Kidney (tissue), 13 donors: ENCODE measurements at regions not wholly inside any gene's neighbourhood (a gene's known extent, or its start where the extent isn't known, plus 50 kb on each side); places are given as distances from the start of the nearest gene placed in this dataset.

Source experiments
- DNase-seq, 5 donors: peaks; one replicate each; pipeline ENCODE4 v3.0.0-alpha.2; 2013 to 2020
- FAIRE-seq: peaks from 2 replicates; lab custom pipeline; 2012; peaks lifted over from hg19 to GRCh38; lab: Jason Lieb, UNC
- H3K27ac ChIP-seq, 2 donors: one replicate each; pipeline ENCODE4 v1.7.0; 2013; ENCODE audit warnings: low read depth in 2 of 2, low read length in 2 of 2, inconsistent platforms in 1 of 2
- H3K27me3 ChIP-seq: one replicate; pipeline ENCODE4 v1.7.1; 2013; ENCODE audit warnings: low read length, inconsistent platforms; ENCODE audit not compliant: control insufficient read depth, insufficient read depth
- H3K36me3 ChIP-seq, 3 donors: one replicate each; pipeline versions ENCODE4 v1.7.0 to v1.7.1; 2013; ENCODE audit warnings: low read length in 3 of 3, control low read depth in 1 of 3, inconsistent platforms in 1 of 3; ENCODE audit not compliant: insufficient read depth in 3 of 3, control insufficient read depth in 2 of 3
- H3K4me1 ChIP-seq, 3 donors: one replicate each; pipeline versions ENCODE4 v1.7.0 to v1.7.1; 2013; ENCODE audit warnings: low read length in 3 of 3, inconsistent platforms in 1 of 3, low read depth in 1 of 3; ENCODE audit not compliant: control insufficient read depth in 2 of 3, insufficient read depth in 2 of 3
- H3K4me3 ChIP-seq, 3 donors: one replicate each; pipeline versions ENCODE4 v1.7.0 to v1.8.1; 2013; ENCODE audit warnings: low read length in 3 of 3, control low read depth in 1 of 3, inconsistent platforms in 1 of 3
- H3K9ac ChIP-seq, 3 donors: one replicate each; pipeline versions ENCODE4 v1.7.0 to v1.7.1; 2013; ENCODE audit warnings: low read length in 3 of 3, control low read depth in 1 of 3, inconsistent platforms in 1 of 3
- H3K9me3 ChIP-seq, 3 donors: one replicate each; pipeline versions ENCODE4 v1.7.0 to v1.7.1; 2013; ENCODE audit warnings: low read length in 3 of 3, control low read depth in 1 of 3, inconsistent platforms in 1 of 3; ENCODE audit not compliant: control insufficient read depth in 2 of 3, insufficient read depth in 1 of 3
- intact Hi-C: fragments of 100-400 bp; cut with DNase I; formaldehyde crosslinking; loops from one replicate; pipeline ENCODE4 v1.11.1; 2022
- TF ChIP-seq, protein P1 (sequence below): IDR thresholded peaks from 3 replicates; pipeline ENCODE4 v1.5.1; 2012; ENCODE audit warnings: mild to moderate bottlenecking, moderate library complexity, borderline replicate concordance; ENCODE audit not compliant: insufficient read depth; ENCODE audit errors: extremely low read depth
- donor health status: control.
- donor health status: control.
- donor health status: control.
- donor health status: control.
- donor health status: control.
- donor health status: DM: yes; HTN: yes; CAD: no.
- donor health status: Normal renal cell carcinoma (clear cell type).

DNA sequence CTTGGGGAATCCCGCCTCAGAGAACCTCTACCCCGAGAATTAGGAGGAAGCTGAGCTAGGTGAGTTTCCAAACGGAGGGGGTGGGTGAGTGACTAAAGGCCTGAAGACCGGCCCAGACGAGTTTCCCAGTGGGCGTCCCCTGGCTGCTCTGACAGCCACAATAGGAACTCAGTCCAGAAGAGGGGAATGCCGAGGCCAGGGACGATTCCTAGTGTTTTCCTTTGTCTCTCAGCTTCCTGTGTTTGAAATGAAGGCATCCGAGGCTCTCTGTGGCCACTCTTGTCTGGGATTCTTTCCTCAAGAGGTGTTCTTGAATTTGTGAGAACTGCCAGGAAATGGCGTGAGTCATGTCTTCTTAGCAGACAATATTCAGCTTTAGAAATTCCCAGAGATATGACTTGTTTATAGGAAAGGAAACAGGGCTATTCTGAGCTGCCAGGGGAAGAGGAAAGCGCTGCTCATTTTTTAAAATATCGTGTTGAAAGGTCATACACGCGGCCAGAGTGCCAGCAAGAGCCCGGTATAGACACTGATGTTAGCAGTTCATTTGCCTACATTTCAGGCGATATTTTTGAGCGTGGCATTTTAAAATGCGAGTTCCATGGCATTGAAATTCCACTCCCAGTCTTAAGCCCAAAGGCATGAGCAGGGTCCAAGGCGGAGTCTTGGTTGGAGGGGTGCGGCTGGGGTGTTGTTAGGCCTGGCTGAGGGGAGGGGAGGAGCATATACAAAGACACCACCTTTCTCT, 169.1 kb upstream of the KLF7 start:
- H3K36me3 ChIP-seq, result no peaks in the 10 kb centered on the region
- DNase-seq (peak in 3 of 5 donors; percentile 17 to 88 (median 63)), FAIRE-seq (no peak)
- H3K27me3 ChIP-seq, result no peaks in the 10 kb centered on the region
- peak overlapping the region in 1 of 3 donors; percentile 18 for H3K9ac ChIP-seq
- H3K9me3 ChIP-seq, result no peaks in the 10 kb centered on the region
- intact Hi-C loops, result no loop called here
- peak overlapping the region in 2 of 3 donors; percentile 3 to 36 for H3K4me3 ChIP-seq
- TF ChIP-seq, protein P1, sequence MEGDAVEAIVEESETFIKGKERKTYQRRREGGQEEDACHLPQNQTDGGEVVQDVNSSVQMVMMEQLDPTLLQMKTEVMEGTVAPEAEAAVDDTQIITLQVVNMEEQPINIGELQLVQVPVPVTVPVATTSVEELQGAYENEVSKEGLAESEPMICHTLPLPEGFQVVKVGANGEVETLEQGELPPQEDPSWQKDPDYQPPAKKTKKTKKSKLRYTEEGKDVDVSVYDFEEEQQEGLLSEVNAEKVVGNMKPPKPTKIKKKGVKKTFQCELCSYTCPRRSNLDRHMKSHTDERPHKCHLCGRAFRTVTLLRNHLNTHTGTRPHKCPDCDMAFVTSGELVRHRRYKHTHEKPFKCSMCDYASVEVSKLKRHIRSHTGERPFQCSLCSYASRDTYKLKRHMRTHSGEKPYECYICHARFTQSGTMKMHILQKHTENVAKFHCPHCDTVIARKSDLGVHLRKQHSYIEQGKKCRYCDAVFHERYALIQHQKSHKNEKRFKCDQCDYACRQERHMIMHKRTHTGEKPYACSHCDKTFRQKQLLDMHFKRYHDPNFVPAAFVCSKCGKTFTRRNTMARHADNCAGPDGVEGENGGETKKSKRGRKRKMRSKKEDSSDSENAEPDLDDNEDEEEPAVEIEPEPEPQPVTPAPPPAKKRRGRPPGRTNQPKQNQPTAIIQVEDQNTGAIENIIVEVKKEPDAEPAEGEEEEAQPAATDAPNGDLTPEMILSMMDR, result no peak
- H3K27ac ChIP-seq, result peak overlapping the region; percentile 77 to 81
- peaks cover 0 to 2% (median 0%) of the 10 kb centered on the region in 3 donors for H3K4me1 ChIP-seq

DNA sequence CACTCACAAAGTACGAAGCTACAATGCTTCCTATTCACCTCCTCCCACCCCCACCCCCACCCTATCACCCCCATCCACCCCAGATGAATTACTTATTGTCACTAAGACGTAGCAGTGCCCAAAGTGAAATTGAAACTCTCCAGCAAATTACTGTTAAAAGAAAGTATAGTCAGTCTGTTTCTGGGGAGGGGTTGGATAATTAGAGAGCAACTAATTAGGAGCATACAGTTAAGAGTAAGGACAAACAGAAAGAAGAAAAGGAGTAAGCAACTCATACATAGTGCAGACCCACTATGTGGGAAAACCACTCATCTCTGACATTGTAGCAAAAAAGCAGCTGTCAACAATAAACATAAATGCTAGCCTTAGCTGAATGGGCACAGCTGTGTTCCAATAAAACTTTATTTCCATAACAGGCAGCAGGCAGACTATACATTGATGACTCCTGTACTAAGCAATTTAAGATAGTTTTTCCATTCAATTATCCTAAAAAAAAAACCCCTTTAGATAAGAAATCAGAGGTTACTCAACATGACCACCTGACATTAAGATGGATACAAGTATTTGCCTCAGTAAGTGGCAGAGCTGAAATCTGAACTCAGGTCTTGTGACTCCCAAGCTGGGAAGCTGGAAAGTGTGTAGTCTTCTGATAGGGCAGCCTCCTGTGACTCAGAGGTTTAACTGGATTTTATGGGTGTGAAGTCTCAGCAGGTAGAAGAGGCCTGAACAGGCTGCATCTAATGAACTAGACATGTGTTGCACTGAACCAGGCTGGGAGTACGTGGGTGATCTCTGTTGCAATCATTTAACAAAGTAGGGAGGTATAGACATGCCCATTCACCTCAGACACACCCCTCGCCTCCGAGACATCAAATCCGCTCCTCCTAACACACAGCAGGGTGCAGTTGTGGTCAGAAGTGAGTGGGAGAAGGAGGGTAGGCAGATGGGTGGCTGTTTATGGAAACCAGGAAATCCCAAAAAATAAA, 171.8 kb upstream of the KLF7 start:
- TF ChIP-seq, protein P1, result no peak
- Histone ChIP-seq H3K4me3 (no peak overlapping the region), H3K4me1 (peaks cover 0 to 2% (median 0%) of the 10 kb centered on the region in 3 donors), H3K27ac (peak overlapping the region; percentile 0 to 39), H3K27me3 (no peaks in the 10 kb centered on the region), H3K9me3 (no peaks in the 10 kb centered on the region), H3K9ac (no peak overlapping the region), H3K36me3 (no peaks in the 10 kb centered on the region)
- FAIRE-seq, result no peak
- no peak for DNase-seq
- intact Hi-C loops, result no loop called here

DNA sequence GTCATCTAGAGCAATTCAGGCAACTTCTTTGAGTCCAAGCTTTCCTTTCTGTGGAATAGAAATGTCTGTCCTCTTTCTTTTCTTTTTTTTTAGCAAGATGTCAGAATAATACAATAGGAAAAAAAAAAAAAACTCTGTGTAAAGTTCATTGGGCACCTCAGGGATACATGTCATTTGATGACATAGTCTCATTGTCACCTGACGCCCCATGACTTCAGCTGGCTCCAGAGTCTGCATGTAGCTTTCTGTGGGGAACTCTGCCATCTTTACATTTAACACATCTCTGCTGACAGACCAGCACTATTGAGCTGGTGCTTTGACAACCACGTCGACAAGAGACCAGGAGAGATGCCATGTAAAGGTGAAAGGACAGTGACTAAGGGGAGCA, 172.5 kb upstream of the KLF7 start:
- Histone ChIP-seq H3K9me3 (no peaks in the 10 kb centered on the region), H3K36me3 (no peaks in the 10 kb centered on the region), H3K4me3 (no peak overlapping the region), H3K27me3 (no peaks in the 10 kb centered on the region), H3K9ac (no peak overlapping the region), H3K4me1 (peaks cover 0 to 2% (median 0%) of the 10 kb centered on the region in 3 donors), H3K27ac (peak overlapping the region; percentile 0 to 34)
- intact Hi-C loops, result no loop called here
- TF ChIP-seq, protein P1, result no peak
- no peak for DNase-seq
- no peak for FAIRE-seq
